ENCODE measurements at regions not wholly inside any gene's neighbourhood (a gene's known extent, or its start where the extent isn't known, plus 50 kb on each side); places are given as distances from the start of the nearest gene placed in this dataset.
"Not testable (repeated sequence)": the region's sequence is repeated elsewhere in the genome, so short reads cannot be mapped to it uniquely, and the experiment has no call there.

DNA sequence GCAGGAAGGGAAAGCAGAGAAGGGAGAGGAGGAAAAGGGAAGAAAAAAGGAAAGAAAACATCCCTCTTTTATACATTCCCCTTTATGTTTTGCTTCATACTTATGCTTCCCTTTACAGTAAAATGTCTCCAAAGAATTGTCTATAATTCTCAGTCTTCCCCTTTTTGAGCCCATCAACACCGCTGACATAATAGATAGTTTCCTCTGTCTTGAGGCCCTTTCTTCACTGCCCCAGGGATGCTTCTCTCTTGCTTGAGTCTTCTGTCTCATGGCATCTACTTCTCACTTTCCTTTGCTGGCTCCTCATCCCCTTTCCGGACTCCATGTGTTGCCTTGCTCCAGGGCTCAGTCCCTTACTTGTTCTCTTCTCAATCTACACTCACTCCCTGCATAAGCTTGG lies 99.7 kb upstream of the DAZL start:
- Histone ChIP-seq H3K4me3 (ENCODE audit: low read length, poor library complexity, severe bottlenecking) (no peak overlapping the region), H4K20me1 (ENCODE audit: insufficient read depth, low read length, poor library complexity, severe bottlenecking) (no peaks in the 10 kb centered on the region), H3K9me3 (ENCODE audit: insufficient read depth, low read depth, low read length) (no peaks in the 10 kb centered on the region), H3K4me2 (ENCODE audit: low read depth, low read length, poor library complexity, severe bottlenecking) (no peak overlapping the region), H3K36me3 (ENCODE audit: insufficient read depth, low read length) (no peaks in the 10 kb centered on the region), H3K4me1 (ENCODE audit: insufficient read depth, low read length, poor library complexity, severe bottlenecking) (no peaks in the 10 kb centered on the region), H3K9me2 (replicated peaks; ENCODE audit: low read depth, low read length) (no peaks in the 10 kb centered on the region), H3K27me3 (ENCODE audit: insufficient read depth, low read length, poor library complexity, severe bottlenecking) (no peaks in the 10 kb centered on the region), H3K79me2 (ENCODE audit: insufficient read depth, low read length) (no peaks in the 10 kb centered on the region), H3K9ac (ENCODE audit: low read depth, low read length, poor library complexity, severe bottlenecking) (no peak overlapping the region), H3F3A (ENCODE audit: low read depth) (no peaks in the 10 kb centered on the region), H2AFZ (ENCODE audit: low read length) (no peak overlapping the region)
- TF ChIP-seq, protein P1, sequence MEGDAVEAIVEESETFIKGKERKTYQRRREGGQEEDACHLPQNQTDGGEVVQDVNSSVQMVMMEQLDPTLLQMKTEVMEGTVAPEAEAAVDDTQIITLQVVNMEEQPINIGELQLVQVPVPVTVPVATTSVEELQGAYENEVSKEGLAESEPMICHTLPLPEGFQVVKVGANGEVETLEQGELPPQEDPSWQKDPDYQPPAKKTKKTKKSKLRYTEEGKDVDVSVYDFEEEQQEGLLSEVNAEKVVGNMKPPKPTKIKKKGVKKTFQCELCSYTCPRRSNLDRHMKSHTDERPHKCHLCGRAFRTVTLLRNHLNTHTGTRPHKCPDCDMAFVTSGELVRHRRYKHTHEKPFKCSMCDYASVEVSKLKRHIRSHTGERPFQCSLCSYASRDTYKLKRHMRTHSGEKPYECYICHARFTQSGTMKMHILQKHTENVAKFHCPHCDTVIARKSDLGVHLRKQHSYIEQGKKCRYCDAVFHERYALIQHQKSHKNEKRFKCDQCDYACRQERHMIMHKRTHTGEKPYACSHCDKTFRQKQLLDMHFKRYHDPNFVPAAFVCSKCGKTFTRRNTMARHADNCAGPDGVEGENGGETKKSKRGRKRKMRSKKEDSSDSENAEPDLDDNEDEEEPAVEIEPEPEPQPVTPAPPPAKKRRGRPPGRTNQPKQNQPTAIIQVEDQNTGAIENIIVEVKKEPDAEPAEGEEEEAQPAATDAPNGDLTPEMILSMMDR (conservative IDR thresholded peaks at IDR 0.05; ENCODE audit: low read length), result no peak
- no peak for TF ChIP-seq EZH2phosphoT487 (IDR thresholded peaks at IDR 0.05; ENCODE audit: borderline replicate concordance)

- Histone ChIP-seq H2AFZ (ENCODE audit: low read length) (no peak overlapping the region), H3K4me2 (ENCODE audit: low read depth, low read length, poor library complexity, severe bottlenecking) (no peak overlapping the region), H3F3A (ENCODE audit: low read depth) (no peaks in the 10 kb centered on the region), H3K36me3 (ENCODE audit: insufficient read depth, low read length) (no peaks in the 10 kb centered on the region), H4K20me1 (ENCODE audit: insufficient read depth, low read length, poor library complexity, severe bottlenecking) (no peaks in the 10 kb centered on the region), H3K79me2 (ENCODE audit: insufficient read depth, low read length) (no peaks in the 10 kb centered on the region), H3K4me3 (ENCODE audit: low read length, poor library complexity, severe bottlenecking) (no peak overlapping the region), H3K9ac (ENCODE audit: low read depth, low read length, poor library complexity, severe bottlenecking) (no peak overlapping the region), H3K27me3 (ENCODE audit: insufficient read depth, low read length, poor library complexity, severe bottlenecking) (no peaks in the 10 kb centered on the region), H3K9me2 (replicated peaks; ENCODE audit: low read depth, low read length) (no peaks in the 10 kb centered on the region), H3K4me1 (ENCODE audit: insufficient read depth, low read length, poor library complexity, severe bottlenecking) (no peaks in the 10 kb centered on the region), H3K9me3 (ENCODE audit: insufficient read depth, low read depth, low read length) (no peaks in the 10 kb centered on the region)
- TF ChIP-seq EZH2phosphoT487 (IDR thresholded peaks at IDR 0.05; ENCODE audit: borderline replicate concordance), result no peak
- TF ChIP-seq, protein P1 (conservative IDR thresholded peaks at IDR 0.05; ENCODE audit: low read length), result no peak
Measured at GRCh38 chr3:16707260-16707659, 102.0 kb upstream of the DAZL start.

GRCh38 chr3:16708285-16708684 lies 103.1 kb upstream of the DAZL start:
- Histone ChIP-seq H3K36me3 (ENCODE audit: insufficient read depth, low read length) (no peaks in the 10 kb centered on the region), H3K4me3 (ENCODE audit: low read length, poor library complexity, severe bottlenecking) (no peak overlapping the region), H3K9me2 (replicated peaks; ENCODE audit: low read depth, low read length) (no peaks in the 10 kb centered on the region), H3K9ac (ENCODE audit: low read depth, low read length, poor library complexity, severe bottlenecking) (no peak overlapping the region), H3K4me1 (ENCODE audit: insufficient read depth, low read length, poor library complexity, severe bottlenecking) (no peaks in the 10 kb centered on the region), H3K27me3 (ENCODE audit: insufficient read depth, low read length, poor library complexity, severe bottlenecking) (no peaks in the 10 kb centered on the region), H2AFZ (ENCODE audit: low read length) (no peak overlapping the region), H3K79me2 (ENCODE audit: insufficient read depth, low read length) (no peaks in the 10 kb centered on the region), H3K9me3 (ENCODE audit: insufficient read depth, low read depth, low read length) (peaks cover under 1% of the 10 kb centered on the region; the same call in 1 of the 2 replicates), H4K20me1 (ENCODE audit: insufficient read depth, low read length, poor library complexity, severe bottlenecking) (no peaks in the 10 kb centered on the region), H3F3A (ENCODE audit: low read depth) (no peaks in the 10 kb centered on the region), H3K4me2 (ENCODE audit: low read depth, low read length, poor library complexity, severe bottlenecking) (no peak overlapping the region)
- no peak for TF ChIP-seq EZH2phosphoT487 (IDR thresholded peaks at IDR 0.05; ENCODE audit: borderline replicate concordance)
- TF ChIP-seq, protein P1 (conservative IDR thresholded peaks at IDR 0.05; ENCODE audit: low read length), result no peak

DNA sequence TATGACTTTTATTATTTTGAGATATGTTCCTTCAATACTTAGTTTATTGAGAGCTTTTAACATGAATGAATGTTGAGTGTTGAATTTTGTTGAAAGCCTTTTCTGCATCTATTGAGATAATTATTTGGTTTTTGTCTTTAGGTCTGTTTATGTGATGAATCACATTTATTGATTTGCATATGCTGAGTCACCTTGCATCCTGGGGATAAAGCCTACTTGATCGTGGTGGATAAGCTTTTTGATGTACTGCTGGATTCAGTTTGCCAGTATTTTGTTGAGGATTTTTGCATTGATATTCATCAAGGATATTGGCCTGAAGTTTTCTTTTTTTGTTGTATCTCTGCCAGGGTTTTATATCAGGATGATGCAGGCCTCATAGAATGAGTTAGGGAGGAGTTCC lies 106.5 kb upstream of the DAZL start:
- not testable (repeated sequence) for H3K36me3 ChIP-seq (ENCODE audit: insufficient read depth, low read length); H3K9me3 ChIP-seq (ENCODE audit: insufficient read depth, low read depth, low read length); H3K9me2 ChIP-seq (replicated peaks; ENCODE audit: low read depth, low read length); H3K9ac ChIP-seq (ENCODE audit: low read depth, low read length, poor library complexity, severe bottlenecking); H3K4me3 ChIP-seq (ENCODE audit: low read length, poor library complexity, severe bottlenecking); H3K27me3 ChIP-seq (ENCODE audit: insufficient read depth, low read length, poor library complexity, severe bottlenecking); H2AFZ ChIP-seq (ENCODE audit: low read length); H3K4me1 ChIP-seq (ENCODE audit: insufficient read depth, low read length, poor library complexity, severe bottlenecking); H3K79me2 ChIP-seq (ENCODE audit: insufficient read depth, low read length); H4K20me1 ChIP-seq (ENCODE audit: insufficient read depth, low read length, poor library complexity, severe bottlenecking); H3K4me2 ChIP-seq (ENCODE audit: low read depth, low read length, poor library complexity, severe bottlenecking); H3F3A ChIP-seq (ENCODE audit: low read depth)

All from Loucy (cell line).